NCI-H69 (cell line): ENCODE measurements at regions not wholly inside any gene's neighbourhood (a gene's known extent, or its start where the extent isn't known, plus 50 kb on each side); places are given as distances from the start of the nearest gene placed in this dataset.
"Not testable (repeated sequence)": the region's sequence is repeated elsewhere in the genome, so short reads cannot be mapped to it uniquely, and the experiment has no call there.

ENCODE experiments used
- DNase-seq: peaks from one replicate; lab custom pipeline; 2025; lab: John Stamatoyannopoulos, UW

- DNase-seq: no peak
Measured at GRCh38 chr20:58040447-58041290, 187.8 kb downstream of the ANKRD60 start.

- DNase-seq: no peak
Measured at GRCh38 chr20:58039274-58040092, 189.0 kb downstream of the ANKRD60 start.

- DNase-seq: no peak
Measured at GRCh38 chr20:58038123-58038654, 190.3 kb downstream of the ANKRD60 start.

GRCh38 chr20:58037631-58038030, 190.8 kb downstream of the ANKRD60 start:
- no peak for DNase-seq

- DNase-seq: no peak
Measured at GRCh38 chr20:58033026-58033536, 195.4 kb downstream of the ANKRD60 start.

- DNase-seq: no peak
Measured at GRCh38 chr20:58032599-58032998, 195.9 kb downstream of the ANKRD60 start.

- DNase-seq: not testable (repeated sequence)
Measured at GRCh38 chr20:58031350-58031749, 197.1 kb downstream of the ANKRD60 start.

GRCh38 chr20:58028123-58028522, 200.3 kb downstream of the ANKRD60 start:
- DNase-seq: peak; percentile 35

- no peak for DNase-seq
Measured at GRCh38 chr20:58026361-58026760, 202.1 kb downstream of the ANKRD60 start.

GRCh38 chr20:58025233-58025632, 203.2 kb downstream of the ANKRD60 start:
- DNase-seq: no peak

GRCh38 chr20:58024241-58024721, 204.2 kb downstream of the ANKRD60 start:
- DNase-seq: no peak

GRCh38 chr20:58023781-58024180, 204.7 kb downstream of the ANKRD60 start:
- DNase-seq: no peak

GRCh38 chr20:58023346-58023745, 205.1 kb downstream of the ANKRD60 start:
- no peak for DNase-seq

- DNase-seq: no peak
Measured at GRCh38 chr20:58022711-58023110, 205.7 kb downstream of the ANKRD60 start.

- DNase-seq: no peak
Measured at GRCh38 chr20:58021481-58021880, 207.0 kb downstream of the ANKRD60 start.

GRCh38 chr20:58020656-58021454, 207.6 kb downstream of the ANKRD60 start:
- DNase-seq: peak; percentile 7

GRCh38 chr20:58019850-58020625, 208.4 kb downstream of the ANKRD60 start:
- no peak for DNase-seq

- DNase-seq: no peak
Measured at GRCh38 chr20:58019027-58019849, 209.2 kb downstream of the ANKRD60 start.

- no peak for DNase-seq
Measured at GRCh38 chr20:58018590-58018989, 209.9 kb downstream of the ANKRD60 start.

- DNase-seq: no peak
Measured at GRCh38 chr20:58017970-58018530, 210.4 kb downstream of the ANKRD60 start.
